Endothelial cell of umbilical vein (primary cell): ENCODE measurements at regions not wholly inside any gene's neighbourhood (a gene's known extent, or its start where the extent isn't known, plus 50 kb on each side); places are given as distances from the start of the nearest gene placed in this dataset.

Source experiments
- BruUV-seq: library from RNA; stranded (reverse); fragments of 400-500 nt; replicated peaks from 2 replicates; lab custom pipeline; 2021; lab: Mats Ljungman, UMichigan
- CTCF ChIA-PET: fragments of 300-600, 350-600 bp; sonication (Branson Sonifier 250); formaldehyde crosslinking; loops from one replicate; lab custom pipeline; 2021; ENCODE audit warnings: antibody characterized with exemption, inconsistent platforms; lab: Charles Lee
- POLR2A ChIA-PET: fragments of 300-600, 350-600 bp; sonication (Branson Sonifier 250); formaldehyde crosslinking; loops from one replicate; lab custom pipeline; 2021; ENCODE audit warnings: antibody characterized with exemption, inconsistent platforms; lab: Charles Lee
- DNase-seq: peaks from one replicate; pipeline ENCODE4 v3.0.0-alpha.2; 2011; ENCODE audit warnings: low read depth, low spot score
- FAIRE-seq: peaks from 2 replicates; lab custom pipeline; 2011; peaks lifted over from hg19 to GRCh38; lab: Jason Lieb, UNC
- H2AFZ ChIP-seq: 2 replicates; pipeline ENCODE4 v1.6.0; 2012; ENCODE audit warnings: low read depth, low read length, control low read depth, inconsistent platforms
- H3K27ac ChIP-seq: 2 replicates; pipeline ENCODE4 v1.5.1; 2011; ENCODE audit warnings: low read depth, mild to moderate bottlenecking, control low read depth, low read length, moderate library complexity; ENCODE audit not compliant: insufficient read depth
- H3K27me3 ChIP-seq, 2 experiments: 2 replicates each; pipeline versions ENCODE4 v1.6.0 to v1.6.1; 2011; ENCODE audit warnings: low read length in 2 of 2, mixed read lengths in 1 of 2; ENCODE audit not compliant: control insufficient read depth in 2 of 2, insufficient read depth in 2 of 2
- H3K36me3 ChIP-seq, 2 experiments: 2 replicates in 1 of 2; 3 replicates in 1 of 2; pipeline ENCODE4 v1.5.1; 2011; ENCODE audit warnings: low read length in 2 of 2, mild to moderate bottlenecking in 1 of 2, moderate library complexity in 1 of 2; ENCODE audit not compliant: control insufficient read depth in 2 of 2, insufficient read depth in 2 of 2; ENCODE audit errors: extremely low read depth in 1 of 2
- H3K4me1 ChIP-seq: 3 replicates; pipeline ENCODE4 v1.5.1; 2011; ENCODE audit warnings: mild to moderate bottlenecking, low read length; ENCODE audit not compliant: control insufficient read depth, insufficient read depth; ENCODE audit errors: extremely low read depth
- H3K4me2 ChIP-seq: 2 replicates; pipeline ENCODE4 v1.6.1; 2011; ENCODE audit warnings: low read length, control low read depth, mixed read lengths; ENCODE audit not compliant: insufficient read depth
- H3K4me3 ChIP-seq, 3 experiments: fragments of 200-600 bp in 1 of 3; sonication (generic), shearing (Covaris generic) in 1 of 3; replicated peaks in 1 of 3; 2 replicates each; pipeline ENCODE4 v1.5.1; 2011 to 2016; ENCODE audit warnings: control low read depth in 3 of 3, low read length in 3 of 3, mild to moderate bottlenecking in 2 of 3, inconsistent platforms in 1 of 3, low read depth in 1 of 3, moderate library complexity in 1 of 3; ENCODE audit not compliant: insufficient read depth in 1 of 3
- H3K79me2 ChIP-seq: 2 replicates; pipeline ENCODE4 v1.6.0; 2012; ENCODE audit warnings: low read length, inconsistent platforms; ENCODE audit not compliant: control insufficient read depth, insufficient read depth
- H3K9ac ChIP-seq: replicated peaks from 2 replicates; pipeline ENCODE3; 2011; ENCODE audit warnings: low read length, control low read depth; ENCODE audit not compliant: insufficient read depth; ENCODE audit errors: extremely low read depth
- H3K9me1 ChIP-seq: replicated peaks from 3 replicates; pipeline ENCODE4 v1.6.0; 2011; ENCODE audit warnings: mild to moderate bottlenecking, low read length; ENCODE audit not compliant: control insufficient read depth, insufficient read depth; ENCODE audit errors: extremely low read depth
- H3K9me3 ChIP-seq: replicated peaks from 2 replicates; pipeline ENCODE4 v1.5.1; 2012; ENCODE audit warnings: low read length, inconsistent platforms; ENCODE audit not compliant: control insufficient read depth, insufficient read depth
- H4K20me1 ChIP-seq: replicated peaks from 2 replicates; pipeline ENCODE3; 2011; ENCODE audit warnings: mild to moderate bottlenecking, low read length; ENCODE audit not compliant: control insufficient read depth, insufficient read depth; ENCODE audit errors: extremely low read depth
- CTCF ChIP-seq, 2 donors: IDR thresholded peaks; 1 replicate in 1 of 2; 2 replicates in 1 of 2; pipeline ENCODE4 v1.5.1; 2011; ENCODE audit warnings: low read length in 2 of 2, mild to moderate bottlenecking in 2 of 2, moderate library complexity in 2 of 2, control low read depth in 1 of 2, inconsistent platforms in 1 of 2, low read depth in 1 of 2; ENCODE audit not compliant: insufficient read depth in 1 of 2; ENCODE audit errors: extremely low read depth in 1 of 2
- EZH2 ChIP-seq: IDR thresholded peaks from 2 replicates; pipeline ENCODE4 v1.6.1; 2012; ENCODE audit warnings: borderline replicate concordance, low read depth, mild to moderate bottlenecking, moderate library complexity, low read length, inconsistent platforms; ENCODE audit not compliant: severe bottlenecking
- FOS ChIP-seq: IDR thresholded peaks from 2 replicates; pipeline ENCODE4 v1.6.1; 2011; ENCODE audit warnings: mild to moderate bottlenecking, low read length, moderate library complexity, borderline replicate concordance; ENCODE audit not compliant: insufficient read depth
- JUN ChIP-seq: IDR thresholded peaks from 2 replicates; pipeline ENCODE4 v1.6.1; 2011; ENCODE audit warnings: borderline replicate concordance, low read depth; ENCODE audit not compliant: insufficient read length, insufficient read depth
- MAX ChIP-seq: IDR thresholded peaks from 2 replicates; pipeline ENCODE4 v1.6.1; 2011; ENCODE audit not compliant: insufficient read depth, insufficient read length
- MYC ChIP-seq: IDR thresholded peaks from one replicate; pipeline ENCODE4 v1.6.1; 2011; ENCODE audit warnings: mild to moderate bottlenecking, low read depth, low read length
- POLR2A ChIP-seq: IDR thresholded peaks from 2 replicates; pipeline ENCODE4 v1.6.1; 2012; ENCODE audit warnings: low read depth, mild to moderate bottlenecking, control low read depth, low read length
- POLR2AphosphoS5 ChIP-seq: IDR thresholded peaks from 2 replicates; pipeline ENCODE4 v1.6.1; 2012; ENCODE audit warnings: low read depth, mild to moderate bottlenecking, control low read depth, low read length, moderate library complexity; ENCODE audit not compliant: insufficient read depth
- dilution Hi-C: fragments of 300-500 bp; cut with MboI; formaldehyde crosslinking; loops from one replicate; pipeline ENCODE4 v1.15.0; 2019; ENCODE audit warnings: low sequenced_read_pairs; ENCODE audit not compliant: extremely low pct_ligation_motif_present
- intact Hi-C: fragments of 100-400 bp; cut with micrococcal nuclease; formaldehyde crosslinking; loops from one replicate; pipeline ENCODE4 v1.10.0; 2022

GRCh38 chr16:62272035-62272434, 235.8 kb upstream of the CDH8 start:
- Histone ChIP-seq H4K20me1 (no peaks in the 10 kb centered on the region), H3K4me1 (no peaks in the 10 kb centered on the region), H3K79me2 (no peaks in the 10 kb centered on the region), H3K27me3 (no peaks in the 10 kb centered on the region), H3K27ac (no peak overlapping the region), H3K4me3 (no peak overlapping the region), H2AFZ (no peak overlapping the region), H3K9me3 (no peaks in the 10 kb centered on the region), H3K4me2 (no peak overlapping the region), H3K36me3 (no peaks in the 10 kb centered on the region), H3K9ac (no peak overlapping the region), H3K9me1 (no peaks in the 10 kb centered on the region)
- intact Hi-C loops (no loop called here), dilution Hi-C loops (no loop called here)
- TF ChIP-seq POLR2AphosphoS5, result no peak
- TF ChIP-seq JUN, result no peak
- TF ChIP-seq CTCF (IDR thresholded peaks at IDR 0.05; ENCODE audit: extremely low read depth in 1 of 2, insufficient read depth in 1 of 2, low read depth in 1 of 2, low read length in 2 of 2), result no peak
- TF ChIP-seq FOS, result no peak
- TF ChIP-seq EZH2, result no peak
- TF ChIP-seq POLR2A, result no peak
- TF ChIP-seq MAX, result no peak
- no peak for TF ChIP-seq MYC
- no peak for DNase-seq
- ChIA-PET POLR2A (no interaction called here), CTCF (no interaction called here)
- no peak for FAIRE-seq
- no TSS peak for BruUV-seq
